HG03520 (cell line): ENCODE measurements at regions not wholly inside any gene's neighbourhood (a gene's known extent, or its start where the extent isn't known, plus 50 kb on each side); places are given as distances from the start of the nearest gene placed in this dataset.

ENCODE experiments used
- ATAC-seq: cut with Tn5 transposase; IDR thresholded peaks from one replicate; pipeline ENCODE4 v1.9.1; 2021; ENCODE audit warnings: mild to moderate bottlenecking, moderate library complexity; ENCODE audit not compliant: unreplicated experiment

DNA sequence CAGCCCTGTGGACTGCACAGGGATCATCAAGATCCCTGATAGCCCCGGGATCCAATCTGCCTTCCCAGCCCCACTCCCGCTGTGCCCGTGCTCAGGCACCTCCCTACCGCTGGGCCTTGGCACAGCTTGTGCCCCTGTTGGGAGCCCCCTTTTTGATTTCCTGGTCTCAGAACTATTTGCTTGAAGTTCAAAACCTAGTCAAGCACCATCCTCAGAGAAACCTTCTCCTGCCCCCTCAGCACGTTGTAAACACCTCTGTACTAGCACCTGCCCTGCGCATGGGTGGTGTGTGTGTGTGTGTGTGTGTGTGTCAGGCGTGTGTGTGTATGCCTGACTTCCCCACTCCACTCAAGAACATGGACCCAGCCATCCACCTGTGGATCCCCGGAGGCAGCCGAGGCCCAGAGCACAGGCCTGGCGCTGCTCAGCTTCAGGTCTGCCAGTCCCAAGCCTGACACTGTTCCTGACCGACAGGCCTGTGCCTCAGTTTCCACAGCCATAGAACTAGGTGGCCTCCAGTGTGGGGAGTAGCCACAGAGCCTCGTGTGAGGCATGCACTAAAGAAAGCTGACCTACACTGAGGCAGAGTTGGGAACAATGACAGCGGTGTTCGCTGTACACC, 65.5 kb downstream of the ADRA2C start:
- ATAC-seq, result no peak

DNA sequence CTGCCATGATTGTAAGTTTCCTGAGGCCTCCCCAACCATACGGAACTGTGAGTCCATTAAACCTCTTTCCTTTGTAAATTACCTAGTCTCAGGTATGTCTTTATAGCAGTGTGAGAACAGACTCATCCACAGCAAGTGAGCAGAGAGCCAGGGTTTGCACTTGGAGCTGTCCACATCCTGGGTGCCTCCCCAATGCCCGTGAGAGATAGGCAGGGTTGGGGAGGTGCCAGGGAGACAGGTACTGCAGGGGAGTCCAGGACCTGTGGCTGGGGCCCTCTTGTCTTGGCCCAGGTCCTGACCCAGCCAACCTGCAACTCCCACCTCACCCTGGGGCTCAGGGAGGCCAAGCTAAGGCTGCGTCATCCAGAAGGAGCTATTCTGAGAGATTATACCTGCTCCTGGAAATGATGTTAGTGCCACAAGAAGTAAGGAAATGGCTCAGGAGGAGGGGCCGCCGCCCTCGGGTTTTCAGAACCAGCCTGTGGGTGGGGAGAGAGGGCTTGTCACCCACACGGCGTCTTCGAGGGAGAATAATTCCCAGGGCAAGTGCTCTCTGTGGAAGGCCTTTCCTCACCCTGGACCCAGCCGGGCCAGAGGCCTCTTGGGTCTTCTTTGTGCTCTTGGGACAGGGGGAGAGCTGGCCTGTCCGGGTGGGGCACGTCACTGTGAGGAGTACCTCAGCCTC, 66.5 kb downstream of the ADRA2C start:
- ATAC-seq, result no peak

DNA sequence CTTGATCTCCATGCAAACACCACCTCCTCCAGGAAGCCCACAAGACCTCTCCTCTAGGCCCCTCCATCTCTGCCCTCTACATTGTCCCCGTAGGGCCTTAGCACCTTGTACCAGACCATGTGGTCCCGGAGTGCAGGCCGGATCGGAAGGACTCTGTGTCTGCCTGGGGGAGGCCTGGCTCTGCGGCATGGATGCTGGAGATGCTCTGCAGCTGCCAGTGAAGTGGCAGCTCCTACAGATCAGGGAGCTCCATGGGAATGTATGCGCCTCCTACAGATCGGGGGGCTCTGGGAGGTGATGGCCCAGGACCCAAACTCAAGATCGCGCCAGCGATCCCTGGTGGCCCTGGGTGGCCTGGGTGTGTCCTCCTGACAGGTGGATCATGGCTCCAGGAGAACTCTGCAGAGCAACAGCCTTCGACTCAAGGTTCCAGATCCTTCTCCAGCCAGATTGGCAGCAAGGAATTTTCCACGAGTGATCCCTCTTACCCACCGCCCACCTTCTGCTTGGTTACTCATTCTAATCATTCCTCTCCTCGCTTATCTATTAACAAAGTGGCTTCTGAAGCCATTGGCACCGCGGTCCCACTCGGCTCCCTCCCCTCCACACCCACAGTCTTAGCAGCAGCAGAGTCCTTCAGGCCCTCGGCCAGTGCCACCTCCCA, 67.3 kb downstream of the ADRA2C start:
- no peak for ATAC-seq

DNA sequence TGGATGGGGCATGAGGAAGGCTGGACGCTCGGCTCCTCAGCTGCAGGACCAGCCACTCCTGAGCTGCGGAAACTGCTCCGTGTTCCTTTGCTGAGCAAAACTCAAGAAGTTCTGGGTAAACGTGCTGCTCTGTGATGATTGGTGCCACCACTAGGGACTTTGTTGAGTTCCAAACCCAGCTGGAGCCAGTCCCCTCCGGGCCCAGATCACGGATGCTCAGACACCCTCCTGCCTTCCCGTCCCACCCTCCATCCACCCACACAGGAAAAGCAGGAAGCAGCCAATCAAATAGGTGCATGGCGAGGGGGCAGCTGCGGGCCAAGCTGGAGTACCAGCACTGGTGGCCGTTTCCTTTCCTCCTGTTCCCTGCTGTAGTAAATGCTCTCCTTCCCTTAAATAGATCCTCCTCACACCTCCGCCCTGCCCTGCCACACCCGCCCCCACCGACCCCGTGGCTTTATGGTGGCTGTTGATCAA, 68.0 kb downstream of the ADRA2C start:
- no peak for ATAC-seq

DNA sequence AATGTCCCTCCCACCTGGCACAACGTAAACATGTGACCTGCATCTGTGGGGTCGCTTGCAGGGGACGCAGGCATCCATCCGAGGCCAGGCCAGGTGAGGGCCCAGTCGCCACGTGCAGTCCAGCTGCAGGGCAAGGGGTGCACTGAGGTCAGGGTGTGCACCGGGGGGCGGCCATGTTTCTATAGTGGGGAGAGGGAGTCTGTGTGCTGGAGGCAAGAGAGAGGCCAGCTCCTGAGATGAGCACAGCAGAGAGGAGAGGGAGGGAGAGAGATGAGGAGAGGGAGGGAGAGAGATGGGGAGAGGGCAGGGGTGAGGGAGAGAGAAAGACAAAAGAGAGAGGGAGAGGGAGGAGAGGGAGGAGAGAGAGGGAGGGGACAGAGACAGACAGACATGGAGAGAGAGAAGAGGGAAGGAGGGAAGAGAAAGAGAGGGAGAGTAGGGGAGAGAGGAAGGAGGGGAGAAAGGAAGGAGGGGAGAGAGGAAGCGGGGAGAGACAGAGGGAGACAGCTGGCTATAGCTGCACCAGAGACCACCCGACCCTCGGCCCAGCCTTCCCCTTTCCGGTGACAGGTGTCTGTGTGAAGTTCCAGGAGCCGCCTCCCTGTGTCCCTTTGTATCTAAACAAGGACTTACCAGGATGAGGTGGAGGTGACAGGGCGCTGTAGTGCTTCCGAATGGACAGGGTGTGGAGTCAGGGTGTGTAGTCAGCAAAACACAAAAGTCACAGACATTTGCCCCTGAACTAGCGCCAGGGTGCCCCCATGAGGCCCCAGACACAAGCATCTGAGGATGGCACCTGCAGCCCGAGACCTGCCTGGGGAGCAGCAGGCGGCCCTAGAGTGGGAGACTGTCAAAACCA, 68.7 kb downstream of the ADRA2C start:
- no peak for ATAC-seq

DNA sequence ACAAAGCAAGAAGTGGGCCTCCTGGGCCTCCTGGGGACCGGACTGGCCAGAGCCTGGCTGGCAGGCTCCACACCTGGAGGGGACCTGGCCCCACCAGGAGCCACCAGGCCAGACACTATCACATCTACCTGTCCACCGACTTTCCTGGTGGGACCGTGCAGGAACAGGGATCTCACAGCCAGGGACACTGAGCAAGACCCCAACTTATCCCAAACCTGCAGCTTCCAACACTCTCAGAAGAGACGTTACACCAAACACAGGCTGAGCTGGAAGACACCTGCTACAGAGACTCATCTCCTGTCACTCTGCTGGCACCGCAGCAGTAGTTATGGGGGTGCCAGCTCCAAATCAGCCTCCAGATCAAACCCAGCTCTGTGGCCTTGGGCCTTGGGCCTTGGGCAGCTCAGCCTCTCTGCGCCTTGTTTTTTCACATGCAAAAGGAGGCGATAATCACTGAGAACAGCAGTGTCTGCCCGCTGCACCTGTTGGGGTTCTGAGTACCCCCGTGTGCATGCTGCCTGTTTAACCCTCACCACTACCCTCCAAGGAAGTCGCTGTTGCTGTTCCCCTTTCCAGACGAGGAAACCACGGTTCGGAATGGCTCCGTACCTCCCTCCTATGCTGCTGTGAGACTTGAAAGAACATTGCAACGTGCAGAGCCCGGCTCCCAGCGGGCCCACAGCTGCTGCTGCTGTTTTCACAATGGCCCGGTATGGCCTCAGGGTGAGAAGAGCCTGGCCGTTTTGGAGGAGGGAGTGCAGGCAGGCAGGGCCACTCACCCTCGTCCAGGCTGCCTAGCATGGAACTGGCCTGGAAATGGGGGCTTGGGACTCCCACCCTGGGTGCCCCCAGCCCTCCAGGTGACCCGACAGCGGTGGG, 69.6 kb downstream of the ADRA2C start:
- no peak for ATAC-seq

DNA sequence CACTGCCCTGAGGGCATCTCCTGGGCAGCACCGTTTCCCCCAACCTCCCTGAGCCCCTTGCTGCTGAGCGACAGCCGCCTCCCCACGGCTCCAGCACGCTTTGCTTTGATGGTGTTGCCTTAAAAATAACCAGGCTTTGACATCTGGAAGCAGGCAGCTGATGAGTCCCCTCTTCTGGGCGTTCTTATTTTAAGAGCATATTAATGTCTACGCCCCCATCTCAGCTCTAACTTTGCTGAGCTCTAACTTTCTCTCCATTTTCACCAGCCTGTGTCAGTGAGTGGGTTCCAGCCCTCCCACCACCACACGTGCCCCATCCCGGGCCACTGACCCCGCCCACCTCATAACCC, 70.2 kb downstream of the ADRA2C start:
- no peak for ATAC-seq

DNA sequence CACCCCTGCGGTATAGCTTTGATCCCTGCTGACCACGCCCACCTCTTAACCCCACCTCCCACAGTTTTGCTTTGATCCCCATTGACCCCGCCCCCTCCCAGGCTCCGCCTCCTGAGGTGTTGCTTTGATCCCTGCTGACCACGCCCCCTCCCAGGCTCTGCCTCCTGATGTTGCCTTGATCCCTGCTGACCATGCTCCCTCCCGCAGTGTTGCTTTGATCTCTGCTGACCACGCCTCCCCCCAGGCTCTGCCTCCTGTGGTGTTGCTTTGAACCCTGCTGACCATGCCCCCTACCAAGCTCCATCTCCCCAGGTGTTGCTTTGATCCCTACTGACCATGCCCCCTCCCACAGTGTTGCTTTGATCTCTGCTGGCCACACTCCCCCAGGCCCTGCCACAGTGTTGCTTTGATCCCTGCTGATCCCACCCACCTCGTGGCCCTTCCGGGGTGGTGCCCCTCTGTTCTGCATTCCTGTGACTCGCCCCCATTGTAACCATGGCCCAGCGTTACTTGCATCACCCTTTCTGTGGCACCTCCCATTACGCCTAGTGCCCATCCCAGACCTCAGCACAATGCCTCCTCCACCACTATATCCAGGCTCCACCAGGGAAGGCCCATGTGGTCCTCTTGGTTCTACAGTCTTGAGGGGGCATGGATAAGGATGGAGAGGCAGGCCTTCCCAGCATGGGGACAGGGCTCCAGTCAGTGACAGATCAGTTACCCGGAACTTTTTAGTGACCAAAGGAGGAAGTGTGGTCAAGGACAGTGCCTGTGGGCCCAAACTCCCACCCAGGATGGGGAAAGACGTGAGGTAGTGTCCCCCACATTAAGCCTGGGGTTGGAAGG, 70.8 kb downstream of the ADRA2C start:
- ATAC-seq, result no peak

DNA sequence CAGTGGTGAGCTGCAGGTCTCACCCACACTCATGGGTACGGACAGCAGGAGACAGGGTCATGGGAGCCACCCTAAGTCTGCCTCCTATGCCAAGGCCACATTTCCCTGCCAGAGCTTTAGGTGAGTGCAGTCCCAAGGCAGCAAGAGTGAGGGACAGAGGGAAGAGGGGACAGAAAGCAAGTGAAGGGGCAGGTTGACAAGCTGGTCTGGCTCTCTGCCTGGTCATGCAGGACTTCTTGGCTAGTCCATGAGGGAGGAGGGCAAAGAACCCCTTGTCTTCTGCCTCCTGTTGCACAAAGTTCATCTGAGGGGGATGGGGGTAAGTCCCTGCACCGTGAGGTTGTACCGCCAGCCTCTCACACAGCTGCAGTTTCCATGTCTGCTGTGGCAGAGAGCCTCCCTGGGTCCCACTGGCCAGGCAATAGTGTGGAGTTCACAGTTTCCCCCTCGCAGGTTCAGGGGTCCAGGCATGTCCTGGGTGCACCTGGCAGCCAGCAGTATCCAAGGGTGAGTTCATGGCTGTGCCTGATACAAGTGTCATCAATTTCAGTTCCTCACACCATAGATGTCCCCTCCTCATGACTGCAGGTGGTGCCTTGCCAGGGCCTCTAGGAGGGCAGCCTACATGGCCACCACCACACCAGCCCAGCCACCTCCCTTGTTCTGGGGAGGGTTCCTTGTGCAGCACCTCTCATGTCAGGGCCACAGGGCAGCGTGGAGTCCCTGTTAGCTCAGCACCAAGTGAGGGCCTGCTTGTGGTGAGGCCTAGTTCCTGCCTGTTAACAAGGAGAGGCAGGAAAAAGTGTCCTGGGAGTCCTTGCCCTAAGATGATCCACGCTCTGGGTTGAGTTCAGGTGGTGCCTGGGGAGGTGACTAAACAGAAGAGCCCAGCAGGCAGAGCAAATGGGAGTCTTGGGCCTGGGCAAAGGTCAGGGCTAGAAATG, 72.5 kb downstream of the ADRA2C start:
- no peak for ATAC-seq

GRCh38 chr4:3845094-3845743, 79.0 kb downstream of the ADRA2C start:
- ATAC-seq, result no peak

- ATAC-seq, result no peak
Observed at GRCh38 chr4:3845744-3846429, 79.7 kb downstream of the ADRA2C start.

DNA sequence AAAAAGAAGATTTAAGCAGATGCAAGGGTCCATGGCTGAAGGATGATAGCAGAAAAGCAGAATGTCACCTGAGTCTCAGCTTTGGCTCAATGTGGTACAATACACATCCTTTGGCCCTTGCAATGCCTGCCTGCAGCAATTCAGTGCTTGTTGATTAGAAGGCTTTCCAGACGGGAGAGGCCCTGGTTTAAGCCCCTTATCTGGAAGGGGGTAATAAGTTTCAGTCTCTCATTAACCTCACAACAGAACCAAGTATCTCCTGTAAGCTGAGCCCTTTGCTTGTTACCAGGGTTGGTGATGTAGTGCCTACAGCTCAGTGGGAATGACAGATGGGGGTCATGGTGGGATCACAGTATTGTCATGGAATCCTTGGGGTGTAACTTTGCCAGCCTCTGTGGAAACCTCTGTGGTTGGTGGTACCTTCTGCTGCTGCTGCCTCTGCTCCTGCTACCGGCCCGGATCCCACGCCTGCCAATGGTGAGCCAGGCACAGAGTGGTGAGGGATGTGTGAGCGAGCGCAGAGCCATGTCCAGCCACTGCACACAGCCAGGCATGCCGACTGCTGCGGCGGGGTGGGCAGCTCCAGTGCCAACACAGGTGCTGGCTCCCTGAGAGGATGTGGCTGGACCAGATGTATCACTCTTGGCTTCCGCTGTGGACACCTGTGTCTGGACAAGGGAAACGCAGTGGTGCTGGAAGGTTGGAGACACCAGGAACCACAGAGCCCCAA, 81.2 kb downstream of the ADRA2C start:
- no peak for ATAC-seq

- ATAC-seq, result no peak
Observed at GRCh38 chr4:3848323-3848722, 82.1 kb downstream of the ADRA2C start.

DNA sequence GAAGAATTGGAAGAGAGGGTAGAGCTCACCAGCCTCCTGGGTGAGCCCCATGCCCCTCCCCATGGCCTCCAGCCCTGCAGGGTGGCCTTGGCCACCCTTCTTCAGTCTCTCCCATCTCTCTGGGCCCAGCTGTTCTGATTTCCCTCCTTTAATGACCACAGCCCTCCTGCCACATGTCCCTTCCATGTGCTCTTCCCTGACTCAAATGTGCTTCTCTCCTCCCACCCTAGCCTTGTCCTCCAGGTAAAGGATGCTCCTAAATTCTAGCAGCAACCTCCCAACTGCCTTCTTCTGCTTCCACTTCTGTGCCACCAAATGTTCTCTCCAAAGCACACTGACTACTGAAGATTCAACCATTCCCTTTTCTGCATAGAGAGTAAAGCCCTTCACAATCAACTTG, 83.0 kb downstream of the ADRA2C start:
- ATAC-seq, result no peak

GRCh38 chr4:3850128-3850527, 83.9 kb downstream of the ADRA2C start:
- no peak for ATAC-seq

DNA sequence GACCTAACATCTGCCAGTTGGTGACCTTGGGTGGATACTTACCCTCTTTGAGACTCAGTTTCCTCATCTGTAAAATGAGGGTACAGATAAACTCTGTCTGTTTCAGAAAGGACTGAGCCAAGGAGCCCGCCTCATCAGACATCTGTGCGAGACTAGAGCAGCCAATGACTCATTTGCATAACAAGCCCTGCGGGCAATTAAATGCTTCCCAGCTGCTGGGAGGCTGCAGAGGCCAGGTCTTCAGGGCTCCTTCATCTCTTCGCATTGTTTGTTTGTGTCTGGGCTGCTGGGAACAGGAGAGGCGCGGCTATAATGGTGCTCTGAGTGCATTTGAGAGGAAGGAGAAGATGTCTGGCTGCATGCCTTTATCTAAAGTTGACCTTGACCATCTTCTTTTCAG, 85.0 kb downstream of the ADRA2C start:
- ATAC-seq, result no peak

DNA sequence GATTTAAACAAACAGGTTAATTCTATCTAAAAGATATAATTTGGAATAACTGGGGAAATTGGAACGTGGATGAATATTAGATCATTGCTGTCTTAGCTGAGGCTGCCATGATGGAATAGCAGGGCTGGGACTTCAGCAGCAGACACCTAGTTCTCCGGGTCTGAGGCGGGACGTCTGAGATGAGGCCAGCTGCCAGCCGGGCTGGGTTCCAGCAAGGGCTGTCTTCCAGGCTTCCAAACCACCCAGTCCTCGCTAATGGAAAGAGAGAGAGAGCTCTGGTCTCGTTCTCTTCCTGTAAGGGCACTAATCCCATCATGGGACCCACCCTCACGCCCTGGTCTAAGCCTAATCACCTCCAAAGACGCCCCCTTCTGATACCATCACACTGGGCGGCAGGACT, 85.7 kb downstream of the ADRA2C start:
- ATAC-seq, result no peak
